GM23338 (cell line): ENCODE measurements at regions not wholly inside any gene's neighbourhood (a gene's known extent, or its start where the extent isn't known, plus 50 kb on each side); places are given as distances from the start of the nearest gene placed in this dataset.

Source experiments
- ATAC-seq: fragments of 200-7000 bp; cut with Tn5 transposase; 3 replicates; pipeline ENCODE4 v1.9.1; 2020
- DNase-seq: peaks from one replicate; pipeline ENCODE4 v3.0.0-alpha.2; 2015; ENCODE audit warnings: low spot score
- H2AFZ ChIP-seq: fragments of 200-600 bp; sonication (generic); 2 replicates; pipeline ENCODE4 v1.8.0; 2016; ENCODE audit warnings: antibody characterized with exemption, mild to moderate bottlenecking, moderate library complexity
- H3F3A ChIP-seq: fragments of 200-600 bp; sonication (generic); replicated peaks from 2 replicates; pipeline ENCODE4 v1.8.0; 2017; ENCODE audit warnings: antibody characterized with exemption, mixed run types, low read depth
- H3K27ac ChIP-seq: fragments of 200-600 bp; sonication (generic); 2 replicates; pipeline ENCODE4 v1.6.1; 2016; ENCODE audit warnings: low read depth
- H3K27me3 ChIP-seq: fragments of 200-600 bp; sonication (generic); 2 replicates; pipeline ENCODE4 v1.8.0; 2016; ENCODE audit warnings: mild to moderate bottlenecking, mixed run types, moderate library complexity; ENCODE audit not compliant: insufficient read depth
- H3K36me3 ChIP-seq: fragments of 200-600 bp; sonication (generic); 2 replicates; pipeline ENCODE4 v1.8.0; 2016; ENCODE audit warnings: mild to moderate bottlenecking; ENCODE audit not compliant: insufficient read depth
- H3K4me1 ChIP-seq: fragments of 200-600 bp; sonication (generic); 2 replicates; pipeline ENCODE4 v1.8.0; 2016; ENCODE audit warnings: mild to moderate bottlenecking, moderate library complexity; ENCODE audit not compliant: insufficient read depth
- H3K4me2 ChIP-seq: fragments of 200-600 bp; sonication (generic); 2 replicates; pipeline ENCODE4 v1.7.1; 2017; ENCODE audit warnings: mixed run types
- H3K4me3 ChIP-seq: fragments of 200-600 bp; sonication (generic); 2 replicates; pipeline ENCODE4 v1.6.1; 2016; ENCODE audit warnings: mixed run types
- H3K79me2 ChIP-seq: fragments of 200-600 bp; sonication (generic); replicated peaks from 2 replicates; pipeline ENCODE4 v1.8.0; 2017; ENCODE audit warnings: mild to moderate bottlenecking; ENCODE audit not compliant: insufficient read depth
- H3K9me2 ChIP-seq: fragments of 200-600 bp; sonication (generic); 2 replicates; pipeline ENCODE4 v1.8.0; 2017; ENCODE audit not compliant: insufficient read depth
- H4K20me1 ChIP-seq: fragments of 200-600 bp; sonication (generic); replicated peaks from 2 replicates; pipeline ENCODE4 v1.8.0; 2017; ENCODE audit warnings: mild to moderate bottlenecking; ENCODE audit not compliant: insufficient read depth
- H3K27ac Mint-ChIP-seq: 2 replicates; pipeline ENCODE4 v1.8.0; 2020; ENCODE audit warnings: inconsistent platforms, mild to moderate bottlenecking, moderate library complexity, mixed read lengths
- H3K27me3 Mint-ChIP-seq: 3 replicates; pipeline ENCODE4 v1.8.0; 2022; ENCODE audit warnings: low read depth, mild to moderate bottlenecking, moderate library complexity, mixed read lengths, inconsistent platforms; ENCODE audit not compliant: insufficient read depth, poor library complexity
- H3K36me3 Mint-ChIP-seq: 3 replicates; pipeline ENCODE4 v1.8.0; 2021; ENCODE audit warnings: low read depth, mild to moderate bottlenecking, inconsistent platforms, moderate library complexity, mixed read lengths
- H3K4me1 Mint-ChIP-seq: 3 replicates; pipeline ENCODE4 v1.8.0; 2020; ENCODE audit warnings: mild to moderate bottlenecking, inconsistent platforms, mixed read lengths
- H3K4me3 Mint-ChIP-seq: 3 replicates; pipeline ENCODE4 v1.8.0; 2021; ENCODE audit warnings: moderate library complexity, mild to moderate bottlenecking, inconsistent platforms, mixed read lengths
- H3K9me3 Mint-ChIP-seq: 3 replicates; pipeline ENCODE4 v1.8.0; 2020; ENCODE audit warnings: moderate library complexity, mild to moderate bottlenecking, inconsistent platforms, mixed read lengths
- CREB1 ChIP-seq: fragments of 250-450 bp; sonication (Bioruptor Pico); IDR thresholded peaks from 2 replicates; pipeline ENCODE4 v1.5.0; 2020; ENCODE audit warnings: low read depth, mild to moderate bottlenecking, moderate library complexity
- CTCF ChIP-seq, 2 experiments: fragments of 200-600 bp in 1 of 2; sonication (generic) in 1 of 2; conservative IDR thresholded peaks; 2 replicates each; pipeline versions ENCODE4 v1.5.1 to v1.6.1; 2016 to 2017; ENCODE audit warnings: antibody characterized with exemption in 2 of 2, low read depth in 2 of 2, mild to moderate bottlenecking in 2 of 2, moderate library complexity in 1 of 2
- ETS1 ChIP-seq: IDR thresholded peaks from 2 replicates; pipeline ENCODE4 v1.6.1; 2016; ENCODE audit warnings: antibody characterized with exemption
- EZH2 ChIP-seq: fragments of 200-600 bp; sonication (generic); IDR thresholded peaks from one replicate; pipeline ENCODE4 v1.8.0; 2017; ENCODE audit warnings: antibody characterized with exemption, mild to moderate bottlenecking, low read depth; ENCODE audit not compliant: unreplicated experiment
- EZH2phosphoT487 ChIP-seq: fragments of 200-600 bp; sonication (generic); IDR thresholded peaks from one replicate; pipeline ENCODE4 v1.8.1; 2018; ENCODE audit warnings: antibody characterized with exemption; ENCODE audit not compliant: unreplicated experiment
- JUNB ChIP-seq: IDR thresholded peaks from one replicate; pipeline ENCODE4 v1.6.1; 2016; ENCODE audit warnings: antibody characterized with exemption; ENCODE audit not compliant: unreplicated experiment
- NANOG ChIP-seq: IDR thresholded peaks from 2 replicates; pipeline ENCODE4 v1.6.1; 2016; ENCODE audit warnings: antibody characterized with exemption, borderline replicate concordance
- POLR2AphosphoS5 ChIP-seq: IDR thresholded peaks from 2 replicates; pipeline ENCODE4 v1.6.1; 2016; ENCODE audit warnings: antibody characterized with exemption, low read depth
- REST ChIP-seq: IDR thresholded peaks from one replicate; pipeline ENCODE4 v1.6.1; 2018; ENCODE audit warnings: antibody characterized with exemption; ENCODE audit not compliant: unreplicated experiment
- STAT1 ChIP-seq: IDR thresholded peaks from one replicate; pipeline ENCODE4 v1.6.1; 2016; ENCODE audit warnings: antibody characterized with exemption; ENCODE audit not compliant: unreplicated experiment
- ZNF114 ChIP-seq: fragments of 250-450 bp; sonication (Bioruptor Pico); IDR thresholded peaks from 2 replicates; pipeline ENCODE4 v1.5.0; 2020; ENCODE audit warnings: mild to moderate bottlenecking, moderate library complexity
- ZNF331 ChIP-seq: fragments of 250-450 bp; sonication (Bioruptor Pico); IDR thresholded peaks from 2 replicates; pipeline ENCODE4 v1.5.0; 2020; ENCODE audit warnings: low read depth, mild to moderate bottlenecking, moderate library complexity

- no peak overlapping the region for H3K4me3 ChIP-seq
Observed at GRCh38 chr20:22689266-22689665, 104.9 kb upstream of the FOXA2 start.

GRCh38 chr20:22690000-22690399 is 105.6 kb upstream of the FOXA2 start:
- no peak overlapping the region for H3K4me3 Mint-ChIP-seq
- H2AFZ ChIP-seq = no peak overlapping the region
- H3K27me3 ChIP-seq = no peaks in the 10 kb centered on the region
- no peaks in the 10 kb centered on the region for H3F3A ChIP-seq
- no peaks in the 10 kb centered on the region for H4K20me1 ChIP-seq
- no peaks in the 10 kb centered on the region; the same call in 1 of the 2 replicates for H3K4me1 ChIP-seq
- peaks cover 14% of the 10 kb centered on the region for H3K9me2 ChIP-seq
- ATAC-seq = no peak
- H3K27me3 Mint-ChIP-seq = peaks cover 23% of the 10 kb centered on the region
- no peak overlapping the region for H3K4me3 ChIP-seq
- no peak overlapping the region for H3K27ac ChIP-seq
- no peaks in the 10 kb centered on the region for H3K36me3 ChIP-seq
- no peaks in the 10 kb centered on the region for H3K79me2 ChIP-seq
- DNase-seq = no peak
- H3K36me3 Mint-ChIP-seq = peaks cover 7% of the 10 kb centered on the region; the same call in 2 of the 3 replicates
- H3K27ac Mint-ChIP-seq = no peak overlapping the region
- no peaks in the 10 kb centered on the region; the same call in 1 of the 3 replicates for H3K4me1 Mint-ChIP-seq
- H3K9me3 Mint-ChIP-seq = peaks cover 29% of the 10 kb centered on the region
- H3K4me2 ChIP-seq = no peak overlapping the region
- TF ChIP-seq CREB1 (no peak), POLR2AphosphoS5 (no peak), STAT1 (no peak), EZH2 (no peak), ETS1 (no peak), REST (no peak), EZH2phosphoT487 (no peak), NANOG (no peak), JUNB (no peak), ZNF331 (CRISPR knock-in tag) (no peak), CTCF (conservative IDR thresholded peaks at IDR 0.05; ENCODE audit: low read depth in 2 of 2) (no peak), ZNF114 (CRISPR knock-in tag) (no peak)

More at GRCh38 chr20:22689266-22689665, 104.9 kb upstream of the FOXA2 start:
- no peaks in the 10 kb centered on the region for H3F3A ChIP-seq
- no peaks in the 10 kb centered on the region for H4K20me1 ChIP-seq
- H3K79me2 ChIP-seq = no peaks in the 10 kb centered on the region
- no peak for TF ChIP-seq CTCF (conservative IDR thresholded peaks at IDR 0.05; ENCODE audit: low read depth in 2 of 2)
- no peak for TF ChIP-seq NANOG
- H3K27me3 ChIP-seq = no peaks in the 10 kb centered on the region
- DNase-seq = no peak
- peaks cover 5% of the 10 kb centered on the region for H3K4me1 Mint-ChIP-seq
- H3K27me3 Mint-ChIP-seq = peaks cover 27% of the 10 kb centered on the region
- no peak for ATAC-seq
- H3K9me3 Mint-ChIP-seq = peaks cover 29% of the 10 kb centered on the region
- H3K36me3 ChIP-seq = no peaks in the 10 kb centered on the region
- no peak overlapping the region for H3K27ac Mint-ChIP-seq
- no peak overlapping the region for H2AFZ ChIP-seq
- H3K4me2 ChIP-seq = no peak overlapping the region
- no peak overlapping the region for H3K27ac ChIP-seq
- H3K4me3 Mint-ChIP-seq = no peak overlapping the region
- H3K36me3 Mint-ChIP-seq = peaks cover 7% of the 10 kb centered on the region; the same call in 2 of the 3 replicates
- peaks cover 14% of the 10 kb centered on the region for H3K9me2 ChIP-seq
- H3K4me1 ChIP-seq = no peaks in the 10 kb centered on the region; the same call in none of the 2 replicates
